ENCODE measurements at regions not wholly inside any gene's neighbourhood (a gene's known extent, or its start where the extent isn't known, plus 50 kb on each side); places are given as distances from the start of the nearest gene placed in this dataset.

- H3K4me1 ChIP-seq, result no peaks in the 10 kb centered on the region
- no peak overlapping the region for H3K4me2 ChIP-seq (ENCODE audit: low read length)
- no peak overlapping the region for H3K4me3 ChIP-seq (ENCODE audit: low read depth, low read length)
- no peaks in the 10 kb centered on the region for H3K79me2 ChIP-seq
- no peak overlapping the region for H3K27ac ChIP-seq
- no peaks in the 10 kb centered on the region for H3K27me3 ChIP-seq (ENCODE audit: control insufficient read depth, insufficient read depth, low read length)
- H2AFZ ChIP-seq, result no peak overlapping the region
- no peaks in the 10 kb centered on the region for H3K36me3 ChIP-seq (ENCODE audit: control insufficient read depth, insufficient read depth, low read length)
- no peaks in the 10 kb centered on the region for H3K9me3 ChIP-seq (ENCODE audit: control insufficient read depth, low read length)
- no peak overlapping the region for H3K9ac ChIP-seq
- TF ChIP-seq, protein P1, sequence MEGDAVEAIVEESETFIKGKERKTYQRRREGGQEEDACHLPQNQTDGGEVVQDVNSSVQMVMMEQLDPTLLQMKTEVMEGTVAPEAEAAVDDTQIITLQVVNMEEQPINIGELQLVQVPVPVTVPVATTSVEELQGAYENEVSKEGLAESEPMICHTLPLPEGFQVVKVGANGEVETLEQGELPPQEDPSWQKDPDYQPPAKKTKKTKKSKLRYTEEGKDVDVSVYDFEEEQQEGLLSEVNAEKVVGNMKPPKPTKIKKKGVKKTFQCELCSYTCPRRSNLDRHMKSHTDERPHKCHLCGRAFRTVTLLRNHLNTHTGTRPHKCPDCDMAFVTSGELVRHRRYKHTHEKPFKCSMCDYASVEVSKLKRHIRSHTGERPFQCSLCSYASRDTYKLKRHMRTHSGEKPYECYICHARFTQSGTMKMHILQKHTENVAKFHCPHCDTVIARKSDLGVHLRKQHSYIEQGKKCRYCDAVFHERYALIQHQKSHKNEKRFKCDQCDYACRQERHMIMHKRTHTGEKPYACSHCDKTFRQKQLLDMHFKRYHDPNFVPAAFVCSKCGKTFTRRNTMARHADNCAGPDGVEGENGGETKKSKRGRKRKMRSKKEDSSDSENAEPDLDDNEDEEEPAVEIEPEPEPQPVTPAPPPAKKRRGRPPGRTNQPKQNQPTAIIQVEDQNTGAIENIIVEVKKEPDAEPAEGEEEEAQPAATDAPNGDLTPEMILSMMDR (IDR thresholded peaks at IDR 0.05), result no peak
Observed at GRCh38 chr10:110432814-110433565, 64.7 kb upstream of the DUSP5 start.

GRCh38 chr10:110433740-110434139 is 64.0 kb upstream of the DUSP5 start:
- no peaks in the 10 kb centered on the region for H3K9me3 ChIP-seq (ENCODE audit: control insufficient read depth, low read length)
- no peak overlapping the region for H2AFZ ChIP-seq
- H3K79me2 ChIP-seq, result no peaks in the 10 kb centered on the region
- no peak overlapping the region for H3K27ac ChIP-seq
- no peaks in the 10 kb centered on the region for H3K36me3 ChIP-seq (ENCODE audit: control insufficient read depth, insufficient read depth, low read length)
- no peak overlapping the region for H3K4me3 ChIP-seq (ENCODE audit: low read depth, low read length)
- H3K4me2 ChIP-seq (ENCODE audit: low read length), result no peak overlapping the region
- TF ChIP-seq, protein P1 (IDR thresholded peaks at IDR 0.05), result no peak
- no peak overlapping the region for H3K9ac ChIP-seq
- no peaks in the 10 kb centered on the region for H3K4me1 ChIP-seq
- H3K27me3 ChIP-seq (ENCODE audit: control insufficient read depth, insufficient read depth, low read length), result no peaks in the 10 kb centered on the region

DNA sequence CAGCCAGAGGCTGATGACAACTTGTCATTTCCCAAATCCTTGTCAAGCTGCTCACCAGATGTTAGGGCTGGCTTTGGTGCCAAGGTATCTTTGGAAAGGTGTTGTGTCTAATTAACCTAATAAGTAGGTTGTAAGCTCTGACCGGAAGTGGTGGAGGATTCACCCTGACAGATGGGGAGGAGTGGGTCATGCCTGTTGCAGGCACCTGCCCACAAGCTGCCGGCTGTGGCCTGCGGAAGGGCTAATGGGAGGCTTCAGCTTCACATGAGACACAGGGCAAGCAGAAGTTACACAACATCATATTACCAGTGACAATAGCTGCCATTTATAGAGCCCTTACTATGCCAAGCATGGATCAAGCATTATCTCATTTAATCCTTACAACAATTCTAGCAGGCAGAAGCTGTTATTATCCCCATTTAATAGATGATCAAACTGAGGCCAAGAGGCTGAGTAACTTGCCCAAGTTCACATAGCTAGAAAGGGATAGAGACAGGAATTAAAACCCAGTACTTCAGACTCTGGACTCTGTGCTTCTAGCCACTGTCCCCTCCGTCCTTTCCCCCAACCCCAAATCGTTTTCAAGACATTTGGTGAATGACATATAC is 63.1 kb upstream of the DUSP5 start:
- Histone ChIP-seq H3K27me3 (ENCODE audit: control insufficient read depth, insufficient read depth, low read length) (no peaks in the 10 kb centered on the region), H3K4me2 (ENCODE audit: low read length) (no peak overlapping the region), H3K27ac (no peak overlapping the region), H3K36me3 (ENCODE audit: control insufficient read depth, insufficient read depth, low read length) (no peaks in the 10 kb centered on the region), H3K79me2 (no peaks in the 10 kb centered on the region), H3K4me1 (no peaks in the 10 kb centered on the region), H3K9ac (no peak overlapping the region), H3K4me3 (ENCODE audit: low read depth, low read length) (no peak overlapping the region), H3K9me3 (ENCODE audit: control insufficient read depth, low read length) (no peaks in the 10 kb centered on the region), H2AFZ (no peak overlapping the region)
- TF ChIP-seq, protein P1 (IDR thresholded peaks at IDR 0.05), result no peak

- no peak overlapping the region for H2AFZ ChIP-seq
- no peaks in the 10 kb centered on the region for H3K9me3 ChIP-seq (ENCODE audit: control insufficient read depth, low read length)
- H3K4me1 ChIP-seq, result no peaks in the 10 kb centered on the region
- no peaks in the 10 kb centered on the region for H3K36me3 ChIP-seq (ENCODE audit: control insufficient read depth, insufficient read depth, low read length)
- no peak overlapping the region for H3K9ac ChIP-seq
- TF ChIP-seq, protein P1 (IDR thresholded peaks at IDR 0.05), result no peak
- no peak overlapping the region for H3K4me3 ChIP-seq (ENCODE audit: low read depth, low read length)
- H3K27me3 ChIP-seq (ENCODE audit: control insufficient read depth, insufficient read depth, low read length), result no peaks in the 10 kb centered on the region
- H3K4me2 ChIP-seq (ENCODE audit: low read length), result no peak overlapping the region
- no peaks in the 10 kb centered on the region for H3K79me2 ChIP-seq
- H3K27ac ChIP-seq, result no peak overlapping the region
Observed at GRCh38 chr10:110436554-110437350, 61.0 kb upstream of the DUSP5 start.

All from parathyroid adenoma (tissue), 2 donors.